Naive thymus-derived CD8-positive, alpha-beta T cell (primary cell): ENCODE measurements at regions not wholly inside any gene's neighbourhood (a gene's known extent, or its start where the extent isn't known, plus 50 kb on each side); places are given as distances from the start of the nearest gene placed in this dataset.
"Not testable (repeated sequence)": the region's sequence is repeated elsewhere in the genome, so short reads cannot be mapped to it uniquely, and the experiment has no call there.

Experiments used
- ATAC-seq, 2 donors: fragments of 150-1000 bp; cut with Tn5 transposase in 1 of 2; sonication (Bioruptor Pico), chemical (Tn5 transposase) in 1 of 2; 1 replicate in 1 of 2; 2 replicates in 1 of 2; pipeline ENCODE4 v1.10.0; 2021; ENCODE audit warnings: mild to moderate bottlenecking in 2 of 2, moderate library complexity in 2 of 2
- POLR2A ChIA-PET: fragments of 350-600 bp; sonication (Branson Sonifier 250); formaldehyde crosslinking; loops from one replicate; lab custom pipeline; 2021; ENCODE audit warnings: antibody characterized with exemption; lab: Charles Lee
- DNase-seq, 10 donors: peaks; one replicate each; pipeline versions ENCODE4 v3.0.0 to v3.0.0-alpha.2; 2020 to 2022
- H3K27ac Mint-ChIP-seq, 10 donors: one replicate each; pipeline ENCODE4 v1.8.0; 2020 to 2022; ENCODE audit warnings: mild to moderate bottlenecking in 10 of 10, mixed read lengths in 10 of 10, moderate library complexity in 4 of 10, inconsistent platforms in 1 of 10
- H3K27me3 Mint-ChIP-seq, 5 donors: one replicate each; pipeline ENCODE4 v1.8.0; 2021 to 2022; ENCODE audit warnings: mixed read lengths in 5 of 5
- H3K36me3 Mint-ChIP-seq, 3 donors: one replicate each; pipeline ENCODE4 v1.8.0; 2020 to 2022; ENCODE audit warnings: mixed read lengths in 3 of 3, mild to moderate bottlenecking in 2 of 3, inconsistent platforms in 1 of 3
- H3K4me1 Mint-ChIP-seq, 4 donors: one replicate each; pipeline ENCODE4 v1.8.0; 2021 to 2022; ENCODE audit warnings: mixed read lengths in 4 of 4
- H3K4me3 Mint-ChIP-seq, 10 donors: one replicate each; pipeline ENCODE4 v1.8.0; 2020 to 2022; ENCODE audit warnings: mild to moderate bottlenecking in 10 of 10, mixed read lengths in 10 of 10, moderate library complexity in 6 of 10, inconsistent platforms in 1 of 10
- H3K9me3 Mint-ChIP-seq, 9 donors: one replicate each; pipeline ENCODE4 v1.8.0; 2020 to 2022; ENCODE audit warnings: mixed read lengths in 9 of 9, mild to moderate bottlenecking in 3 of 9, inconsistent platforms in 1 of 9, moderate library complexity in 1 of 9

GRCh38 chr14:52153939-52154338 is 85.1 kb upstream of the NID2 start:
- Mint-ChIP-seq H3K27me3 (peaks cover 0 to 2% (median 0%) of the 10 kb centered on the region in 5 donors), H3K4me1 (peaks cover 41 to 70% (median 63%) of the 10 kb centered on the region in 4 donors), H3K9me3 (peaks cover 0 to under 1% (median 0%) of the 10 kb centered on the region in 9 donors), H3K27ac (peak overlapping the region in 9 of 10 donors; percentile 36 to 91 (median 75)), H3K4me3 (peak overlapping the region; percentile 6 to 74 (median 62)), H3K36me3 (peaks cover 0 to 2% (median 0%) of the 10 kb centered on the region in 3 donors)
- peak in 1 of 2 donors; percentile 79 for ATAC-seq
- DNase-seq, result peak in 2 of 10 donors; percentile 42 to 56
- POLR2A ChIA-PET, result no interaction called here

- Mint-ChIP-seq H3K36me3 (peaks cover 0 to 5% (median 0%) of the 10 kb centered on the region in 3 donors), H3K4me3 (no peak overlapping the region), H3K4me1 (peaks cover 34 to 74% (median 62%) of the 10 kb centered on the region in 4 donors), H3K27me3 (peaks cover 0 to 2% (median 0%) of the 10 kb centered on the region in 5 donors), H3K27ac (peak overlapping the region in 1 of 10 donors; percentile 65), H3K9me3 (peaks cover 0 to 4% (median 0%) of the 10 kb centered on the region in 9 donors)
- POLR2A ChIA-PET, result no interaction called here
- ATAC-seq, result no peak
- no peak for DNase-seq
Measured at GRCh38 chr14:52150162-52150561, 81.3 kb upstream of the NID2 start.

GRCh38 chr14:52148371-52148770 is 79.5 kb upstream of the NID2 start:
- POLR2A ChIA-PET, result no interaction called here
- ATAC-seq, result no peak
- Mint-ChIP-seq H3K36me3 (peaks cover 0 to 7% (median 0%) of the 10 kb centered on the region in 3 donors), H3K4me1 (peaks cover 22 to 56% (median 44%) of the 10 kb centered on the region in 4 donors), H3K4me3 (no peak overlapping the region), H3K27me3 (peaks cover 0 to 2% (median 0%) of the 10 kb centered on the region in 5 donors), H3K27ac (peak overlapping the region in 1 of 10 donors; percentile 60), H3K9me3 (peaks cover 0 to 6% (median 0%) of the 10 kb centered on the region in 9 donors)
- DNase-seq, result no peak

- no peak for DNase-seq
- Mint-ChIP-seq H3K27me3 (peaks cover 0 to 2% (median 0%) of the 10 kb centered on the region in 5 donors), H3K36me3 (peaks cover 0 to 5% (median 0%) of the 10 kb centered on the region in 3 donors), H3K4me1 (peaks cover 14 to 43% (median 32%) of the 10 kb centered on the region in 4 donors), H3K4me3 (peak overlapping the region in 1 of 10 donors; percentile 32), H3K9me3 (peaks cover 0 to 6% (median 0%) of the 10 kb centered on the region in 9 donors), H3K27ac (no peak overlapping the region)
- ATAC-seq, result no peak
- POLR2A ChIA-PET, result no interaction called here
Measured at GRCh38 chr14:52146504-52146903, 77.6 kb upstream of the NID2 start.

- H3K27me3 Mint-ChIP-seq, H3K9me3 Mint-ChIP-seq, POLR2A ChIA-PET, H3K4me3 Mint-ChIP-seq, H3K27ac Mint-ChIP-seq, H3K36me3 Mint-ChIP-seq, ATAC-seq, DNase-seq: not testable (repeated sequence)
- H3K4me1 Mint-ChIP-seq, result peaks cover 3 to 28% (median 15%) of the 10 kb centered on the region in 4 donors
Measured at GRCh38 chr14:52144099-52144498, 75.2 kb upstream of the NID2 start.

- H3K9me3 Mint-ChIP-seq, result peaks cover 0 to 11% (median 3%) of the 10 kb centered on the region in 9 donors
- POLR2A ChIA-PET, result no interaction called here
Measured at GRCh38 chr14:52142504-52142903, 73.6 kb upstream of the NID2 start.

GRCh38 chr14:52131640-52132320 is 62.9 kb upstream of the NID2 start:
- H3K4me3 Mint-ChIP-seq, result peak overlapping the region in 6 of 10 donors; percentile 1 to 36 (median 26)
- H3K36me3 Mint-ChIP-seq, result peaks cover 0 to 13% (median 11%) of the 10 kb centered on the region in 3 donors
- peaks cover 5 to 25% (median 10%) of the 10 kb centered on the region in 9 donors for H3K9me3 Mint-ChIP-seq
- peaks cover 3 to 15% (median 11%) of the 10 kb centered on the region in 4 donors for H3K4me1 Mint-ChIP-seq
- POLR2A ChIA-PET, result no interaction called here
- H3K27me3 Mint-ChIP-seq, result peaks cover 0 to 3% (median 0%) of the 10 kb centered on the region in 5 donors
- peak overlapping the region in 2 of 10 donors; percentile 16 to 36 for H3K27ac Mint-ChIP-seq
- DNase-seq, result peak in 9 of 10 donors; percentile 26 to 68 (median 39)
- ATAC-seq, result peak; percentile 74 to 77

More at GRCh38 chr14:52142504-52142903, 73.6 kb upstream of the NID2 start:
- peaks cover 0 to 5% (median 0%) of the 10 kb centered on the region in 3 donors for H3K36me3 Mint-ChIP-seq
- DNase-seq, result no peak
- peaks cover 0 to 12% (median 2%) of the 10 kb centered on the region in 4 donors for H3K4me1 Mint-ChIP-seq
- no peaks in the 10 kb centered on the region for H3K27me3 Mint-ChIP-seq
- no peak overlapping the region for H3K27ac Mint-ChIP-seq
- no peak overlapping the region for H3K4me3 Mint-ChIP-seq
- no peak for ATAC-seq

GRCh38 chr14:52129721-52130120 is 60.9 kb upstream of the NID2 start:
- Mint-ChIP-seq H3K4me3 (no peak overlapping the region), H3K27ac (peak overlapping the region in 1 of 10 donors; percentile 43), H3K36me3 (peaks cover 0 to 5% (median 1%) of the 10 kb centered on the region in 3 donors), H3K27me3 (peaks cover 0 to 3% (median 0%) of the 10 kb centered on the region in 5 donors), H3K9me3 (peaks cover 0 to 8% (median 2%) of the 10 kb centered on the region in 9 donors), H3K4me1 (peaks cover 16 to 32% (median 26%) of the 10 kb centered on the region in 4 donors)
- DNase-seq, result no peak
- POLR2A ChIA-PET, result no interaction called here
- ATAC-seq, result no peak

- Mint-ChIP-seq H3K27ac (peak overlapping the region in 2 of 10 donors; percentile 4 to 37), H3K4me3 (peak overlapping the region in 5 of 10 donors; percentile 14 to 46 (median 23)), H3K27me3 (peaks cover 0 to 3% (median 0%) of the 10 kb centered on the region in 5 donors), H3K36me3 (no peaks in the 10 kb centered on the region), H3K9me3 (no peaks in the 10 kb centered on the region), H3K4me1 (peaks cover 15 to 25% (median 17%) of the 10 kb centered on the region in 4 donors)
- ATAC-seq (peak in 1 of 2 donors; percentile 29), DNase-seq (no peak)
- POLR2A ChIA-PET, result no interaction called here
Measured at GRCh38 chr14:52125885-52126284, 57.0 kb upstream of the NID2 start.

- DNase-seq, result peak in 3 of 10 donors; percentile 2 to 31 (median 16)
- Mint-ChIP-seq H3K27me3 (peaks cover 0 to 3% (median 0%) of the 10 kb centered on the region in 5 donors), H3K27ac (peak overlapping the region in 2 of 10 donors; percentile 1 to 37), H3K36me3 (no peaks in the 10 kb centered on the region), H3K9me3 (no peaks in the 10 kb centered on the region), H3K4me1 (peaks cover 15 to 25% (median 17%) of the 10 kb centered on the region in 4 donors), H3K4me3 (peak overlapping the region in 5 of 10 donors; percentile 5 to 42 (median 19))
- POLR2A ChIA-PET, result no interaction called here
- ATAC-seq, result peak in 1 of 2 donors; percentile 84
Measured at GRCh38 chr14:52124791-52125684, 56.2 kb upstream of the NID2 start.

- ATAC-seq, H3K36me3 Mint-ChIP-seq, H3K4me3 Mint-ChIP-seq, H3K27ac Mint-ChIP-seq, H3K9me3 Mint-ChIP-seq, DNase-seq, H3K27me3 Mint-ChIP-seq, POLR2A ChIA-PET: not testable (repeated sequence)
- H3K4me1 Mint-ChIP-seq, result peaks cover 15 to 25% (median 17%) of the 10 kb centered on the region in 4 donors
Measured at GRCh38 chr14:52122163-52122562, 53.3 kb upstream of the NID2 start.

GRCh38 chr14:52121441-52121840 is 52.6 kb upstream of the NID2 start:
- H3K4me1 Mint-ChIP-seq, result peaks cover 15 to 23% (median 17%) of the 10 kb centered on the region in 4 donors
- H3K27me3 Mint-ChIP-seq, result no peaks in the 10 kb centered on the region
- POLR2A ChIA-PET, result no interaction called here
- no peak overlapping the region for H3K4me3 Mint-ChIP-seq
- no peaks in the 10 kb centered on the region for H3K36me3 Mint-ChIP-seq
- ATAC-seq (no peak), DNase-seq (no peak)
- H3K9me3 Mint-ChIP-seq, result no peaks in the 10 kb centered on the region
- peak overlapping the region in 1 of 10 donors; percentile 4 for H3K27ac Mint-ChIP-seq
